Hematopoietic multipotent progenitor cell (in vitro differentiated cells): ENCODE measurements at regions not wholly inside any gene's neighbourhood (a gene's known extent, or its start where the extent isn't known, plus 50 kb on each side); places are given as distances from the start of the nearest gene placed in this dataset.

ENCODE experiments used
- DNase-seq, 3 donors: peaks; one replicate each; pipeline ENCODE4 v3.0.0-alpha.2; 2011 to 2015; ENCODE audit warnings: low read depth in 2 of 3, low spot score in 2 of 3

DNA sequence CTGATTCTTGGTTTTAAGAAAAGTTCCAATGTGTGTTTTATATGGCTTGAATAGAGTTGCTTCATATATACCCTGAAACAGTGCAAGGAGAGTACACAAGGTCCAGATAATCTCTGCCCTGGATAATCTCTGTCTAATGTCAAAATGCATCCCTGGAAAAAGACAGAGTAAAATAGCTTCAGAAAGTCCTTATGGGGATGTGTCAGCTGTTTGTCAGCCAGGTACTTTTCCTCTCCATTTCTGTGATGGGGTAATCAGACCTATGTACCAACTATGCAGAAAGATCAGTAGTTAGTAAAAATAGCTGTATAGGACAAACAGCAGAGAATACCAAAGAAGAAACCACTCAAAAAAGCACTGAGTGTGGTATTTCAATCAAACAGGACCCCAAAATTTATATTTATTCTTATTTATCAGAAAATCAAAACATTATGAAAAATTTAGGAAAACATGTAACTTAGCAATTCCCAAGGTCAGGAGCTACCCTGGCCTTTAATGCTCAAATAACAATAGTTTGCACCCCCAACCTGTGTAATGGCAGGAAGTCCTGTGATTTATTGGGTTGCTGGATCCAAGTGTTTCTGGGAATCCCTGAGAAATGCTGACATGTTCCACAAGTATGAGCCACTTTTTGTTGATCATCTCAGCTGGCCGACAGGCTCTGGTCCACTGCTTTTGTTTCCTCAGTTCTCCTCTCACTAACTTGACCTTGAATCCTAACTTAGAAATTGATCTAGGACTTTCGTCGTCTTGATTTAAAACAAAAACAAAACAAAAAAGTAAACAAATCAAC lies 69.6 kb downstream of the MDH1 start:
- no peak for DNase-seq

DNA sequence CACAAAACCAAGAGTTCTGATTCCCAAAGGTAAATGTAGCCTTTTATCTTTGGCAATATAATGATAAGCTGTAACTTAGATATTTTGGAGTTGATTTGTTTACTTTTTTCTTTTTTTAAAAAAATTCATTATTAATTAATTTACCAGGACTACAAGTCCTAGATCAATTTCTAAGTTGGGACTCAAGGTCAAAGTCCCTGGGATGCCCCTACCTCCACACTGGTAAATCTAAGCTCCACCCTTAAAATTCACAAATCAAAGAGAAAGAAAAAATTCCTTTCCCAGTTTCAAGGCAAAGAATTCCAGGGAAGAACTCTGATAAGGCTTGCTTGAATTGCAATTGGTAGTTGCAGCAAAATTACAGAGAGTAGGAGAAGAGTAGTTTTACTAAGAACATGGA lies 71.3 kb downstream of the MDH1 start:
- DNase-seq = no peak

DNA sequence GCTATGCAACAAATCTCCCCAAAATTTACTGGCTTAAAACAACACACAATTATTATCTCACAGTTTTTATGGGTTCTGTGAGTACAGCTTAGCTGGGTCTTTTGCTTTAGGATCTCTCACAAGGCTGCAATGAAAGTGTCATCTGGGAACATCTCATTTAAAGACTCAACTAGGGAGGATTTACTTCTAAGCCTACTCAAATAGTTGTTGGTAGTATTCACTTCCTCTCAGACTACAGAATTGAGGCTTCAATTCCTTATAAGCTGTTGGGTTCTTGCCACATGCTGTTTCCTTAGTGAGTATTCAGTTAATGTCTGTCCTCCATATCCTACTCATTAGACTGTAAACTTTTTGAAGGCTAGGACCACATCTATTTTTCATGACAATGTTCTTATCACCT lies 72.3 kb downstream of the MDH1 start:
- no peak for DNase-seq

DNA sequence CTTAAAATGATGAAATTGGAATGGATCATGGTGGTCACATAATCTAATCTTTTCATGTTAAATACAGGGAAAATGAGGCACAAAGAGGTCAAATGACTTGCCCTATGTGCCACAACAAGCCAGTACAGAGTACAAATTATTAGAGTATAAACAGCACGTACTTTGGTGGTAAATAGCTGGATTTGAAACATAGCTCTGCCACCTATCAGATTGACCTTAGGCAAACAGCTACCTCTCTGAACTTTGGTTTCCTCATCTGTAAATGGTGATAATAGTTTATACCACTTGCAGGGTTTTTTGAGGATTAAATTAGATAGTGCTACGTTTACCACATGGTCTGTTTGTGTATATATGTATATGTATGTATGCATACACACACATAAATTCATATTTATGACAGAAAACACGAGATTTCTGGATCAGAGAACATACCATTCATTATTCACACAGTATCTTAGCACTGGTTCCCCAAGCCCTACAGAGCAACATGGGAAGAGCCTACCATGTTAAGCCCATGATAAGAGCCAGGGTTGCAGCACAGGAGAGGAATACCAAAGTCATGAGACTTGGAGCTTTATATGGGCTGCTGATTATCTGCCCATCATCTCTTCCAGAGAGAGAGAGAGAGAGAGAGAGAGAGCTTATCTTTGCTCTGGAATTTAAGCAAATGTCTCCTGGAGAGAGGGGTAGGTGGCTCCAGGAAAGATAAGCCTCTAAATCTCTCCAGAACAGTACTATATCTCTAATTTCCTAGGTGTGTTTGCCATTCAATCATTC lies 73.5 kb downstream of the MDH1 start:
- DNase-seq = no peak

DNA sequence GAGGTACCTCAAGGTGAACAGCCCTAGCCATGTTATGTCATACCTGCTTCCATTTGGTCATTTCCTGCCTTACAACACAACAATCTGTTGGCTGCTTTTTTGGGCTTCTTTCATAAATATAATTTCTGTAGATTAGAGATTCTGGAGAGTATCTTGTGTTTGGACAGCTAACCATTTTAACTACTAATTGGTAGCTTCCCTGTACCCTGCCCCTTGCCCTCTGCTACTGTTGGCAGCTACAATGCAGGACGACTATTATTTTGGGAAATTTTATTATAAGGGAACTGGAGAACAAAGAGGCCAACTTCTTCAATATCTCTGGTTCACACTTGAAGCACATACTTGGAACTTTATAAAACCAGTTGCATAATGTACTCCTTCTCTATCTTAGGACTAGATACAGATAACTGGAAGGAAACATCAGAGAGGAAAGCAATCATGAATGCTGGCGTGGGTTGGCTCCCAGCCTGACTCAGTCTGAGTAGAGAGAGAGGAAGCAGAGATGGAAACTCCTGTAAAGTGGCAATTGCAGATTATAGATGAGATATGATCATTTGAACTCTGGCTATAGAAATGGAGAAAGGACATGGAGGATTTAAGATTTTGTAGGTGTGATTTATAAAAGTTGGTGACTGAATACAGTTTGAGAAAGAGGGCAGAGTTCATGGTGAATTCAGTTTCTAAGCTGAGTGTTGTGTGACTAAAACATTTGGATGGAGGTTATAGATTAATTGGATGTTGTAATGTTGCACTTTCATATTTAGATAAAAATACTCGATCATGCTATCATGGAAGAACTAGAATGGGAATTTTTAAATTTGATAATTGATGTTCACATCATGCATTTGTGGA lies 74.5 kb downstream of the MDH1 start:
- DNase-seq = no peak

DNA sequence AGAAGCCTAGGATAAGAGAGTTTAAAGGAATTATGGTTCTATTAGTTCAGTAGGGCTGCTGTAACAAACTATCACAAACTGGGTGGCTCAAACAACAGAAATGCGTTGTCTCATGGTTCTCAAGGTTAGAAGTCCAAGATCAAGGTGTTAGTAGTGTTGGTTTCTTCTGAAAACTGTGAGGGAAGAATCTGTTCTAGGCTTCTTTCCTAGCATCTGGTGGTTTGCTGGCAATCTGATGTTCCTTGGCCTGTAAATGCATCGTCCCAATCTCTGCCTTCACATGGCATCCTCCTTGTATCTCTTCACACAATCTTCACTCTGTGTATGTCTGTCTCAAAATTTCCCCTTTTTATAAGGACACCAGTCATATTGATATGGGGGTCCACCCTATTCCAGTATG lies 76.3 kb downstream of the MDH1 start:
- DNase-seq = no peak

DNA sequence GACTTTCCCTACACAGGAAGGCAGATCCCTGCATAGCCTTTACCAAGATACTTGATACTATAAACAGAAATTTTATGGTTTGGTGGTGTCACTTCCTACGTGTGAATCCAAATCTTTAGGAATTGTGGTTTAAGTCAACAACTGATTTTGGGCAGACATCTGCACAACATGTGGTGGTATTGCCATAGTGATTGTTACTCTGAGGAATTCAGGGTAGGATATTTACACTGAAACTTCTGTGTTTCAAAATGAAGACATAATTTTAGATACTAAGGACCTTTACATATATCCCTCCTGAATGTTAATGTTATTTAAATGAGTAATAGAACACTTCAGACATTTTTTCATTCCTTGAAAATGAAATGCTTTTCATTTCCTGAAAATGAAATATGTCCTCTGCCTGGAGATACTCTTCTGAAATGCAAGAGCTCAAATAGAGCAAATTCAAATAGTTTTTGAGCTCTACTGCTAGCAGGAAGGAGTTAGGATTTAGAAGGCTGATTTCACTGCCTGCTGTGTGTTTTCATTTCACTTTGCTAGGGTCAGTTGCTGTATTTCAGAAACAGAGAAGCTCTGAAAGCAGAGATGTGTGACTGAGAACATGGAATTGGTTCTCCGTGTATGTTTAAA lies 77.2 kb downstream of the MDH1 start:
- no peak for DNase-seq

DNA sequence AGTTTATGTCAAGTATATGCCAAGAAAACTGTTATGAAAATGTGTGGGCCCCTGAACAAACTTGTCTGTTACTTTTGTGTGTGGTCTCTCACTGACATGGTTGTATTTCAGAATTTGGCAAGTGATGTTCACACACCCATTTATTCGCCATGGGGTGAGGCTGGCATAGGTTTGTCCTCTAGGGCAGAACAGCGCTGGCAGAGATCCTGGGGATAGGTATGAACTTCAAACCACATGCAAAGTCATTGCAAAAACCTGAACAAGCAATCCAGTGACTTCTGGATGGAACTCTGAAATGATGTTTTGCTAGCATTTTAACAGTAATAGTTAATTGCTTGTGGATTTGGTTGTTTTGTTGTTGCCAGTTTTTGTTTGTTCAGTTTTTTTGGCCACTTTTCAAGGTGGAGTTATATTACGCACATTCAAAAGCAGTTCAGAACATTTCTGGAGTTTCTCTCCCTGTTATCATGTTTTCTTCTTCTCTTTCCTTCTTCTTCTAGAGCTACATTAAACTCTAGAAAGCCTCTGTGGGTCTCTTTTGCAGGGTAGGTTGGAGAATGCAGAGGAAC lies 78.5 kb downstream of the MDH1 start:
- DNase-seq = no peak

DNA sequence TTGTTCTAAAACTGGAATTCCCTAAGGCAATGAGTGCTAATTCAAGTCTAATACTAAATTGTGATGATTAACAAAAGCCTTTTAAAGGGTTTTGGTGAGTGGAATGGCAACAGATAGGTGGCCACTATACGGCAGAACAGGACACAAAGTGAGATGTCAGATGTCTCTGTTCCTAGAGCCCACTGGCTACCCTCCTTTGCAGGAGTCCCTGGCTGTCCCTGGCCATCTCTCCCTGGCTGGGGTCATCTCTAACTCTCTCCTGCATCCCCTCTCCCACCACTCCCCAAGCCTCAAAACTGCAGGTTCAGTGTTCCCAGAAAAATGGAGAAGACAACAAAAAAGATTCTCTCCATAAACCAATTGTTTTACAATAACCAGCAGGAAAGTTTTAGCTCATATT lies 79.2 kb downstream of the MDH1 start:
- no peak for DNase-seq

DNA sequence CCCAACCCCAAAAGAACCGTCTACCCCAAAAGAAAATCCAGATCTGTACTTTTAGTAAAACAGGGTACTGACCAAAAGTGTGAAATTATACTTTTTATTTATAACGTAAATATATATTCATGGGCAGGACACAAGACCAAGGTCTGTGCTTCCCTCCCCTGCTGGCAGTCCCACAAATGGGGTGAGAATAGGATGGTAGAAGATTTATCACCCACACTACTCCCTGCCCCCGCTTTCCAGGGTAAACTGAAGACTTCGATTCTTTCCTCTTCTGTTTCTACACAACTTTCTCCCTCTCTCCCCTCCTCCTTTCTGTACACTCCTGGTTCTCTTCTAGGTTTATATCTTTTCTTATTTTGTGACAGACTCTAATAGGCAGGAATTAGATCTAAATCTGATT lies 79.7 kb downstream of the MDH1 start:
- no peak for DNase-seq

DNA sequence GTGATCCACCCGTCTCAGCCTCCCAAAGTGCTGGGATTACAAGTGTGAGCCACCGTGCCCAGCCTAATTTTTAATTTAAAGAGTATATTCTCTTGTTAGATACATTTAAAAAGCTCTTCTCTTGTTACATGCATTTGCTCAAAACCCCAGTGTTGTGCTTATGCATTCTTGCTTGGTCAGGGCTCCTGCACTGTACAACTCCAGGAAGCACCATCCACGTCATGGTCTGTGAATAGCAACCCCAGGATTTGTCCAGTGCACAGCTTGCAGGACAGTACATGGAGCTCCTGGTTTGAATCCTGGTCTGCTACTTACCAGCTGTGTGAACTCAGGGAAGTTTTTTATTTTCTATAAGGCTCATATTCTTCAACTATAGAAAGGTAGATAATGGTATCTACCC lies 80.8 kb downstream of the MDH1 start:
- no peak for DNase-seq

DNA sequence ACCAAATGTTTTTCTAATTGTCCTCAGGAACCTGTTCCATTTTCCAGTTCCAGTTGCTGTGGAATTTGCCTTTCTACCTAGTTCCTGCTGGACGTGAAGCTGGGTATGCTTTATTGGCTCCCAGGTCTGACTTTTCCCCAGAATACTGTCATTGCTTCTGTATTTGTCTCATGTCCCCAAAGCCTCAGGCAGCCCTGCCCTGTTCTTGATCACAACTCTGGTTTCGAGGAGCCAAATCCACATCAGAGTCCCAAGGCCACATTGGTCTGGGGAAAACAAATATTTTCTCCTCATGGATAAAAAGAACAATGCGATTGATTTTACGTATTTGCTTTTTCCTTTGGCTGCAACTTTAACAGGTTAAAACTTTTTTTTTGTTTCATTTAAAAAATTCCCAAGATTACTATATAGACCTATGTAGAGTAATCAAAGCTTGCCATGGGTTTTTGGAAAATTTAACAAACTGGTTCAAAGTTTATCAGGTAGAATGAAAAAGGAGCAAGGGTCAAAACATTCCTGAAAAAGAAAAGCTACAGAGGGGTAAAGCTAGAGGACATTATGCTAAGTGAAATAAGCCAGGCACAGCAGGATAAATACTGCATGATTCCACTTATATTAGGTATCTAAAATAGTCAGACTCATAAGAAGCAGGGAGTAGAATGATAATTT lies 85.2 kb downstream of the MDH1 start:
- DNase-seq = no peak

DNA sequence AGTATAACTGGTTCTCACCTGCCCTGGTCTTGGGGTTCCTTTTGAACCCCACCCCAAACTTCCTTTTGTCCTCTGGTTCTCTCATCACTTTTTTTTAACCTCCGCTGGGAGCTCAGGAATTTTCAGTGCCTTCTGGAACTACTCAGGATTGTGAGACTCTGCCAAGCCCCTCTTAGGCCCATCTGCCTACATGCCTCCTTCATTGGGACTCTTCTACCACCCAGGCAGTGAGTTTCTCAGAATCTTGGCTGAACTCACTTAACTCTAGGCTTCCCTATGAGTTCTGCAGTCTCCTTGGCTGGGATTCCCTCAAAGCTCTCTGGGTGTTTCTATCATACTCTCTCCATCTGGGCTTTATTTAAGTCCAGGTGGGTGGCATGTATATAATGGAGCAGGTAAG lies 86.3 kb downstream of the MDH1 start:
- DNase-seq = no peak

DNA sequence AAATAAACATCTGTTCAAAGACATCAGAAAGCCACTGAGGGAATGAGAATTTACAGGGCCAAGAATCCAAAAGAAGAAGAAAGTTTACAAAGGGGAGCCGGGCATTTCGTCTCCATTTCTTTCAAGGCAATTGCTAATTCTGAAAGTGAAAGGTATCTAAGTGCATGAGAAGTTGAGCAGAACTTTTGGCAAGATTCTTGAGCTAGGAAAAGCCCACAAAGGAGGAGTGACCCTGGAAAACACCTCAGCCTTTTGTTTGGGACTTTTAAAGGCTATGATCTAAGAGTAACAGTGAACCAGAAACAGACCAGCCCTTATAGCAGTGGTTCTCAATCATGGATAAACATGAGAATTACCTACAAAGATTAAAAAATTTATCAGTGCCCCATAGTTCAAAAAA lies 87.4 kb downstream of the MDH1 start:
- no peak for DNase-seq

DNA sequence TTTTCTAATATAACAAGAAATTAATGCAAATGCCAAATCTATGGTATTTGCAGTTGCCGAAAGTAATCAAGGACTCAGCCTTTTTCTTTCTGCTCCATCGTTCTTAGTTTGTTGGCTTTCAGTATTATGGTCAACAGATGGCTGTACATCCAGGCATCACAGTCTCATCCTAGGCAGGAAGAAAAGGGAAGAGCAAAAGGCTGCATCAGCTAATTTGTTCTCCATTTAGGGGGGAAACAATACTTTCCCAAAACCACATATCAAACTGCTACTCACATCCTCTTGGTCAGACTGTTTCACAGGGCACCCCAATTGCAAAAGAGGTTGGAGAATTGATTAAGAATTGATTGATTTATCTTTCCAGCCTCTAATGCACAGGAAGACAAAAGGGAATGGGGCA lies 89.3 kb downstream of the MDH1 start:
- DNase-seq = no peak

DNA sequence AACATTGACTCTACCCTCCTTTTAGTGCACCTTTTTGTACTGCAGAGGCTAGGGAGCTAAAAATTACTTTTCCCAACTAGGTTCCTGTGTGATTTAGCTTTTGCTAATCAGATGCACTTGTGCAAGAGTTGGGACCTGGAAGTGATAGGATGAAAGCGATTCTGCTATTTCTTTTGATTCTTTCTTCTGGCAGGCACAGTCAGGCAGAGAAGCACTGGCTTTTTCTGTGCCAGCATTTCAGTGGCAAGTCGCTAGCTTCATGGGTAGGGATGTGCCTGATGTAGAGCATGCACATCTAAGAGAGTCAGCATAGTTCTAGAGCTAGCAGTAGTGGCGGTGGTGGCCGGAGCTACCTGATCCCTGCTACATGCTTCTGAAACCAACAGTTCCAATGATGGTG lies 89.8 kb downstream of the MDH1 start:
- DNase-seq = no peak

DNA sequence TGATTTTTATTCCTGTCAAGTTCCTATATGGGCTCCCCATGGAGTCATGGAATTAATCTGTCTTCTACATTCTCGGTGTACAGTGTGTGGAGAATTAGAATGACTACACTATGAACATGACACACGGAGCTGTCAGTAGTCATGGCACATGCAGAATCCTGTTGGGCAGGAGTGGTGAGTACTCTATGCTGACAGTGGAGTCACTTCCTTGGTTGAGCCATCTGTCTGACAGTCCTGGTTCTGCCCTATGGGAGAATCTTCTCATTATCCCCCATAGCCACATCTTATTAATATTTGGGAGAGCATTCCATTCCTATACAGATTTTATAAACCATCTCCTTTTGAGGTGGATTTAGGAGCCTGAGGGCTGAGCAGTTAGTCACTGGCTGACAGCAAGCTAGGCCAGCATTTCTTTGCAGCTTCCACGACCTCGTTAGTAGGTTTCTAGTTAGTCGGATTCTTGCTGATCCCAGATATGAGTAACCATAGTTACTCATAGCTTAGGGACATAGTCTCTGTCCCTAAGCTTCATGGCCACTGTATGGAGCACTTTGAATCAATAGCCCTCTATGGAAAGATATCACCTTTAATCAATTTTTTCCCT lies 90.6 kb downstream of the MDH1 start:
- no peak for DNase-seq

DNA sequence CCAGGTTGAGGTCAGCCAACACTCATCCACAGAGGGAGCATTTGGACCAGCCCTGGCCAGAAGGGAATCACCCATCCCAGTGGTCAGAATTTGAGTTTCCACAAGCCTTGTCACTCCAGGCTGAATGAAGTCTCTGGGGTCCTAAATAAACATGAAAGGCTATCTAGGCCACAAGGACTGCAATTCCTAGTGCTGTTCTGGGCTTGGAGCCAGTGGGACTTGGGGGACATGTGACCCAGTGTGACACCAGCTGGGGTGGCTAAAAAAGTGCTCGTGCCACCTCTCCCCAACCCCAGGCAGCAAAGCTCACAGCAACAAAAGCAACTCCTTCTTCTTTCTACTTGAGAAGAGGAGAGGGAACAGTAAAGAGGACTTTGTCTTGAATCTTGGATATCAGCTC lies 91.7 kb downstream of the MDH1 start:
- no peak for DNase-seq

DNA sequence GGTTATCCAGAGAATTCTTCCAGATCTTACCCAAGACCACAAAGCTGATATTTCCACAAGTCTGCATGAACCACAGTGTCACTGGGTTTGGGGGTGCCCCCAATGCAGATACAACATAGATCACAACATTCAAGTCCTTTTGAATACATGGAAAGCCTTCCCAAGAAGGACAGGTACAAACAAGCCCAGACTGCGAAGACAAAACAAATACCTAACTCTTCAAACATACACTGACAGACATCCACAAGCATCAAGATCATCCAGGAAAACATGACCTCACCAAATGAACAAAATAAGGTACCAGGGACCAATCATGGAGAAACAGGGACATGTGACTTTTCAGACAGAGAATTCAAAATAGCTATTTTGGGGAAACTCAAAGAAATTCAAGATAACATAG lies 93.1 kb downstream of the MDH1 start:
- no peak for DNase-seq
